Mesenteric fat pad (tissue), 1 donor: ENCODE measurements at regions not wholly inside any gene's neighbourhood (a gene's known extent, or its start where the extent isn't known, plus 50 kb on each side); places are given as distances from the start of the nearest gene placed in this dataset.
"Not testable (repeated sequence)": the region's sequence is repeated elsewhere in the genome, so short reads cannot be mapped to it uniquely, and the experiment has no call there.

Source experiments
- DNase-seq: peaks from one replicate; pipeline ENCODE4 v3.0.0-alpha.2; 2020; ENCODE audit warnings: low spot score
- donor health status: DM: yes; HTN: yes; CAD: no.

DNA sequence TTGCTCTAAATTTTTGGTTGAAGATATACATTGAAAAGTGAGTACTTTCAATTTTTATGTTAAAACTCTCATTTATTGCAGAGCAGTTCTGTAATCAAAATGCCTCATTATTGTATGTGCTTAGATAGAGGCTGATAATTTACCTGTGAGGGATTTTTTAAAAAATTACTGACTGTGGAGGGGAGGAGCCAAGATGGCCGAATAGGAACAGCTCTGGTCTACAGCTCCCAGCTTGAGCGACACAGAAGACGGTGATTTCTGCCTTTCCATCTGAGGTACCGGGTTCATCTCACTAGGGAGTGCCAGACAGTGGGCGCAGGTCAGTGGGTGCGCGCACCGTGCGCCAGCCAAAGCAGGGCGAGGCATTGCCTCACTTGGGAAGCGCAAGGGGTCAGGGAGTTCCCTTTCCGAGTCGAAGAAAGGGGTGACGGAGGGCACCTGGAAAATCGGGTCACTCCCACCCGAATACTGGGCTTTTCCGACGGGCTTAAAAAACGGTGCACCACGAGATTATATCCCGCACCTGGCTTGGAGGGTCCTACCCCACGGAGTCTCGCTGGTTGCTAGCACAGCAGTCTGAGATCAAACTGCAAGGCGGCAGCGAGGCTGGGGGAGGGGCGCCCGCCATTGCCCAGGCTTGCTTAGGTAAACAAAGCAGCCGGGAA lies 89.4 kb downstream of the DDX11 start:
- not testable (repeated sequence) for DNase-seq

DNA sequence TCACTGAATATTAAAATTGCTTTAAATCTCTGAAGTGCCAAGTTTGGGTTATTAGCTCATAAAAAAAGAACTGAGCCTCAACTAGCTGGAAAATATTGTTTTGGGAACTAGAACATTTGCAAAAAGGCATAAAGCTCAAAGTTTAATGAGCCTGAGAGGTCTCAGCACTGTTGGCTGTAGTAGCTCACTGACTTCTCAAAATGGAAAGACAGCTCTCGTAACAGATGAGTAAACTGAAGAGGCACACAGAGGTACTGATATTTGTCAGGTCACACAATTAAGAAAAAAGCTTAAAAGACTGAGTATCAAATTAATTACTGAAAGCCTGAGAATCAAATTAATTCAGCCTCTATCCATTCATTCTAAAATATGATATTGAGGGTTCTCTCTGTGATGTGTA lies 100.6 kb downstream of the DDX11 start:
- DNase-seq, result not testable (repeated sequence)

DNA sequence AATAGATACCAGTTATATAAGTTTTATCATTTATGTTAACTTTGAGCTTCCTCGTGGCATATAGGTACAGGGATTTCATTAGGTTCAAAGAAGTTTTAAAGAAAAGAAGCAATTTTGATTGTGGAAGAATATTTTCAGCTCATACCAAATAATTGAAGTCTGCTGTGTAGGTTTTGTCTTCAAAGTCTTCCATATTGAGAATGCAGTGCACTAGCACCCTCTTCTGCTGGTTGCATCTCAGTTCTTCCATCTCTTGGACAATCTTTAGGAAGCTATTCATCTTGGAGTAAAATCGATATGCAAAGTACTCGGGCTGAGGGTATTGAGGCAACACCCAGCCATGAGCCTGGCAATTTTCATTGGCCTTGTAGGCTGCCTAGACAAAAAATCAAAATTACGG lies 103.9 kb downstream of the DDX11 start:
- not testable (repeated sequence) for DNase-seq

DNA sequence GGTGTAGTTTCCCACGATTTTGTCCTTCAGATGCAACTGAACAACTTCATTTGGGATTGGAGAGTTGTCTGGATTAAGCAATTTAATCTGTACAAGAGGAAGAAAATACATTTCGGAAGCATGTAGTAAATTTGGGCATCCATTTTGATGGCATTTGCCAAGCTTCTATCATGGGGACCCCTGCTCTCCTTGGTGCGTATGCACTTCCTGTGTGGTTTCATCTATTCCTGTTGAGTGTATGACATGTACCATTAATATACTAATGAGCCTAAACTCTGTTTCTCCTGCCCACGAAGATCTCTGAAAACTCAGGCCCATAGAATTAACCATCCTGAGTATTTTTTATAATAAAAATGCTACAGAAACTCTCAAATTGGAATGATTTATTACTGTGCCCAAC lies 105.2 kb downstream of the DDX11 start:
- not testable (repeated sequence) for DNase-seq

DNA sequence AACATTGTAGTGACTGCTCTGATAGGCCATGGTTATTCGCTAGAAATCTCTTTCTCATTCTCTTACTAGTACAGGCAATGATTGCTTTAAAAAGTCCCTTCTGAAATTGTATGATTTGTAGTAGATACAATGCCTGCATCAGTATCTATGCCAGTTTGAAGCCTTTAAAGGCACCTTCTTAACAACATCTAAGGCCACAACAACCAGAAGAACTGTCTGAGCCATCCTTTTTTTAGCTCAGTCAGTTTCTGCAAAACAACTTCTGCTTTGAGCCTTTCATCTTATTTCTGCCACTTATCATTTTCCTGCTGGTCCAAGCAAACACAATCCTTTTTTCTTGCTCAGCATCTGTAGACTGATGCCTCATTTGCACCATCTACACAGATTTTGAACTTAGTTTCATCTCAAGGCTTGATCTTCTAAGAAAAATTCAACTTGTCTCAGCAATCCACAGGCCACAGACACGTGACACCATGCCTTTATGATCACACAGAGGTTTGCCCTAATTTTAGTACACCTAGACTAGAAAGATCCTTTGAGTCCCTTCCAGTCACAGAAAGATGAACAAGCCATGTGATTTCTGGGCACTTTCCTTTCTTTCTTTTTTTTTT lies 106.1 kb downstream of the DDX11 start:
- DNase-seq, result not testable (repeated sequence)

DNA sequence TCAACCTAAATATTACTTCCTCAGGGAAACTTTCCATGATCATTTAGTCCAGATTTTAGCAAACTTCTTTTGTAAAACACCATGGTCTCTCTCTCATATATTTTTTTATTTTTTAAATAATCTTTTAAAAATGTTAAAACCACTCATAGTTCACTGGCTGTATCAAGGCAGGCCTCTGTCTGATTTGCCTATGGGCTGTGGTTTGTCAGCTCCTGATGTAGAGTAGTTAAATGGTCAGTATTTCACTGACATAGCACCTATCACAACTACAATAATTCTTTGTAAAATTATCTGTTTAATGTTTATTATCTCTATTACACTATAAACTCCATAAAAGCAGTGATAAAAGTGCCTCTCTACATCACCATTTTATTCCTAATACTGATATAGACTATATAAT lies 108.9 kb downstream of the DDX11 start:
- not testable (repeated sequence) for DNase-seq

DNA sequence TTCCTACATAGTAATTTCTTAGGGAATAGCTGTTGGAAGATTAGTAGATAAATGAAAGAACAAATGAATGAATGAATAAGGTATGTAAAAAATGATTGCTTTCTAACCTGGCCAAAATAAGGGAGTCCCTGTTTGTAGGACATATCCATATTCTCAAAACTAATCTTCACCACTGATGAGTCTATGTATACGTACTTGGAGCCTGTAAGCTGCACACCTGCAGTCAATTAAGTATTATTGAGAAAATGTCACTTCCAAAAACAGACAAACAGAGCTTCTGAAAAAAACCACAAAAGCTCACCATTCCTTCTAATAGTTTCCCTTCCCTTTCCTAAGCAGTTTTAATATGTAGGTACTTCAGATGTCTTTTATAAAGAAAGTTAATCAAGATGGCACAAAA lies 109.4 kb downstream of the DDX11 start:
- not testable (repeated sequence) for DNase-seq

DNA sequence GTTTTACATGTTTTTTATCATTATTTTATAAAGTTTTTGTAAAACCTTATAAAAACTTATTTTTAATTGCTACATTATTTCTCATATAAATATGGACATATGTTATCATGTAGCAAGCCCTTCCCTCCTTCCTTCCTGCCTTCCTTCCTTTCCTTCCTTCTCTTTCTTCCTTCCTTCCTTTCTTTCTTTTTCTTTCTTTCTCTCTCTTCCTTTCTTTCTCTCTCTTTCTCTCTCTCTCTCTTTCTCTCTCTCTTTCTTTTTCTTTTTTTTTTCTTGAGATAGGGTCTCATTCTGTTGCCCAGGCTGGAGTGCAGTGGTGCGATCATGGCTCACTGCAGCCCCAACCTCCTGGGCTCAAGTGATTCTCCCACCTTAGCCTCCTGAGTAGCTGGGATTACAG lies 110.2 kb downstream of the DDX11 start:
- not testable (repeated sequence) for DNase-seq

DNA sequence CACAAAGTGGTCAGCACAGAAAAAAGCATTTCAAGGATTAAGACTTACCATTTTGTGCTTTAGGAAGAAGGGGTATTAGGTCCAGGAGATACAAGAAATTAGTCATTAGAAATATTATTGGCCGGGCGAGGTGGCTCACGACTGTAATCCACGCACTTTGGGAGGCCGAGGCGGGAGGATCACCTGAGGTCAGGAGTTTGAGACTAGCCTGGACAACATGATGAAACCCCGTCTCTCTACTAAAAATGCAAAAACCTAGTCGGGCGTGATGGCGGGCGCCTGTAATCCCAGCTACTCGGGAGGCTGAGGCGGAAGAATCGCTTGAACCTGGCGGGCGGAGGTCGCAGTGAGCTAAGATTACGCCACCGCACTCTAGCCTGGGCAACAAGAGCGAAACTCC lies 111.0 kb downstream of the DDX11 start:
- DNase-seq, result not testable (repeated sequence)

DNA sequence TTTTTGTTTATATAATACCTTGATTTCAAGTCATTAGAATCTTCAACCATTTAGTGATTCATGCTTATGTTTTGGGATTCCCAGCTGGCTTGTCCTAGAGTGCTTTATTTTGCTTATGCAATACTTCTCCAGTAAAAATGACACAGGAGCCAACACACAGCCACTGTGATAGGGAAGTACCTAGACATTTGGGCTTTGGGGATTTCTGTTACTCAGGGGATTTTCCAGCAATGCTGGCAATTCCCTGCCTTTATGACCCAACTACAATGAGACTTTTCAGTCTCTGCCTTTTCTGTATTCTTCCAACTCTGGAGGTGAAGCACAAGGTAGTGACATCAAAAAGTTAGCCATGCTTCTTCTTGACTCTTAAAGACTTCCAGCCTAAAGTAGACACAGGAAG lies 119.0 kb downstream of the DDX11 start:
- not testable (repeated sequence) for DNase-seq

DNA sequence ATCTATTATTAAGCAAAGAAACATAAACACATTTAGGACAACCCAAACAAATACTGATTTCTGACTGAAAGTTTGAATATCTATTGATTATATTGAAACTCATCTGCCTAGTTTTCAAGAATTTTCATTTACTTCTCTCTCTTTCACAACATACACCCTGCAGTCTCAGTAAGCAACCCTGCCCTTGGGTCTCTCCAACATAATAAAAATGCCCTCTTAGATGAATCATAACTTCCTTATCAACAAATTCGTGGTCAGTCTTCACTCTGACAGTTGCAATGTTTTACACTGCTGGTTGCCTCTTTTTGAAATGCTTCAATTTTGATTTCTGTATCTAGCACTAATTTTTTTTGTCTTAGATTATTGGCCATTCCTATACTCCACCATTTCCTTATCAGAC lies 122.0 kb downstream of the DDX11 start:
- not testable (repeated sequence) for DNase-seq

DNA sequence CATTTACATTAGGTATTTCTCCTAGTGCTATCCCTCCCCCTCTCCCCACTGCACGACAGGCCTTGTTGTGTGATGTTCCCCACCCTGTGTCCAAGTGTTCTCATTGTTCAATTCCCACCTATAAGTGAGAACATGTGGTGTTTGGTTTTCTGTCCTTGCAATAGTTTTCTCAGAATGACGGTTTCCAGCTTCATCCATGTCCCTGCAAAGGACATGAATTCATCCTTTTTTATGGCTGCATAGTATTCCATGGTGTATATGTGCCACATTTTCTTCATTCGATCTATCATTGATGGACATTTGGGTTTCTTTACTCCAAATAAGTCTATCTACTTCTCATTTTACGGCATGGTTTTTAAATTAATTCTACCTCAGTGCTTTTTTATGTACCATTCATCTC lies 125.8 kb downstream of the DDX11 start:
- DNase-seq, result not testable (repeated sequence)

DNA sequence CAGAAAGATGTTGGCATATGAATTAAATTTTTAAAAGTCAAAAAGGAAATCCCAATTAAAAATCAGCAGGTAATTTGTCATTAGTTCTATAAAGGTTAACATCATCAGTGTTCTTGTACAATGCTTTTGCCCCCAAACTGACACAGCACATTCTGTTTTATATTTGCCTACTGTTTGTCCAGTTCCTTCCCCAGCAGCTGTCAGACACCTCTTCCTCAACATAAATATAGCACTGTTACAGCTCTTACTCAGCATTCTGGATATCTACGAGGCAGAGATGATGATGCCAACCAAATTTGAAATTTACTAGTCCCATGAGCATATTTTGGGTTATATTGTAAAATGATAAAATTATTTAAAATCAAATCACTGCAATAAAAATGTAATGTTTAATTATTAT lies 124.6 kb downstream of the SINHCAF start:
- DNase-seq, result no peak

DNA sequence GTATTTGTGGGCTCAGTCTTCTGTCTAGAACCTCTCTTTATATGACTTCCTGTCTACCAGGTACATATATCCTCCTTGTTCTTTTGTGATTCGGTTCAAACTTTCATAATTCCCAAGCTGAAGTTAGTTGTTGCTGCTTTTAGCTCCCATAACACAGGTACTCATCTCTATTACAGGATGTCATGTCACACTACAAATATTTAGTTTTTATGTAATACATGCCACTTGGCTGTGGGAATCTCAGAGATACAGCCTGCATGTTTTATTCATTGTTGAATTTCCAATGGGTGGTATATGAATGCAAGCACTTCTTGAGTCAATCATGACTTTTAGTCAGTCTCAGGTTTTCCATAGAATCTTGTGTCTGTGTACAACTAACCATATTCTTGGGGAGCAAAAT lies 122.7 kb downstream of the SINHCAF start:
- DNase-seq, result no peak

DNA sequence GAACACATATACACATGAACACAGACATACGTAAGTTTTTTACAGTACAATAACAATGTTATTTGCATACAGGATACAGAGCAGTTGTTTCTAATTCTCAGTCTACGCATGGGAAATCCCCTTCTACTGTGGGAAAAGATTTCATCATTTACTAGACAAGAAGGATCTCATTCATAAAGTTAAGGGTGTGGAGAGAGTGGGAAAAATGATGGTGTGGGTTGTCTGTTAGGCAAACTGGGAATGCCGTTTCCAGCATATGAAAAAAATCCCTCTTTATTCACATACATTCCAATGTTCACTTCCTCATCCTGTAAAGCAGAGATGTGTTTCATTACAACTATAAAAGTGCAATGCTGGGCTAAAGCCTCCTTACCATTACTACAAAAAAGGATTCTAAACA lies 120.9 kb downstream of the SINHCAF start:
- no peak for DNase-seq

DNA sequence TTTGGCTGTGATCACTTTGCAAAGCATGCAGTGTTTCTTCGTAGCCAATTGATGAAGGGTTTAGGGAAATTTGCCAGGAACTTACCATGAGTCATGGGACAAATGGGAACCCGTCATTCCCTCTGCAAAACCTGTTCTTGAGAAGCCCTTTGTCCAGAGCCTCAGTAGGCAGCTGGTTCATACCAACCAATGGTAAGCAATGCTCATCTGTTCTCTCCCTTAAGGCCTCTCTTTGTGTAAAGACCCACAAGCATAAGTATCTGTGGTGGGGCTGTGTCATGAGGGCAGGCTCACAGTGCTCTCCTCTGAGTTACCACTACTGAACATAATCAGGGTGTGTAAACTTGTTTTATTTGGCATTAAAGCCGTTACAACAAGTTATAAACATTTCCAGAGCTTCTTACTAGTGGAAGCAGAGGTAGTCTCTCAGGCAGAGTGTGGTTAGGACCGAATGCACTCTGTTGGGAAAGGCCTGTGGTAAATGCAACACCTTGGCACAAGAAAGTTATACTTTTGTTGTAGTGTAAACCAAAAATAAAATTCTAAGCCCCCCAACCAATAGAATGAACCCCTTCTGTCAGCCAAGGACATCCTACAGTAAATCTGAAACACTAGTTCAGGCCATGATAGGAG lies 119.8 kb downstream of the SINHCAF start:
- no peak for DNase-seq

DNA sequence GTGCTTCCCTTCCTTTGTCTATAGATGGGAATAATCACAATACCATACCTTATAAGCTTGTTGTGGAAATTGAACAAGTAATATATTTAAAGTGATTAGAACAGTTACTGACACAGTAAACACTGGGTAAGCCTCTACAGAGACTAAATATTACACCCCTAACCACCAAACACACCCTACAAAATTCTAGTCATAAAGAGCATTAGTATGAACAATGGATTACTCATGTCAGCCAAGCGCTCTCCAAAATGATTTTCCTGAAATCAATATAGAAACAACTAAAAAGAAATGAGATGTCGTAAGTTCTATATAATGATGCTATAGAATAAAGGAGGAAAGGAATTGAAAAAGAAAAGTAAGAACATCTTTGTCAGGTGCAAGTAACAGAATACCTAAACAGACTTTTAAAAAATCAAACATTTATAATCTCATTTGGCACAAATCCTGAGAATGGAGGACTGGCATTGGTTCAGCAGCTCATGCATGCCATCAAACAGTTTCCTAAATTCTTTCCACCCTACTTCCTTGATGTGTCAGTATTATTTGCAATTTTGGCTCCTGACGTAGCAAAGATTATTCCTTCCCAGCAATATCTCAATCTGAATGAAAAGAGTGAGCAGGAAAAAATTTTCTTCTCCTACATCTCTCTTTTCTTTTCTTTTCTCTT lies 118.0 kb downstream of the SINHCAF start:
- DNase-seq, result no peak

DNA sequence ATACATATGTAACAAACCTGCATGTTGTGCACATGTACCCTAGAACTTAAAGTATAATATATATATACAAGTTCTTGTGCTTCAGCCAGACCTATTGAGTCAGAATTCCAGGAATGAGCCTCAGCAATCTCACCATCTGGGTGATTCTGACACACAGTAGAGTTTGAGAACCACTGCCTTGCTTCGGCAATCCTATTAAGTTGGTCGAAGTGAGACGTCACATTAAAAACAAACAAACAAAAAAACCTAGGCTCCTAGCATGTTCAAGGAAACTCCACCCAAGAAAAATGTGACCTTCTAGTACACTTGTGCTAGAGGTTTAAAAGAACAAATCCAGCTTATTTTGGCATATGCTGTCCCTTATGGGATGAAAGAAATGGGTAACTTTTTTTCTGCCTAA lies 115.8 kb downstream of the SINHCAF start:
- DNase-seq, result no peak

DNA sequence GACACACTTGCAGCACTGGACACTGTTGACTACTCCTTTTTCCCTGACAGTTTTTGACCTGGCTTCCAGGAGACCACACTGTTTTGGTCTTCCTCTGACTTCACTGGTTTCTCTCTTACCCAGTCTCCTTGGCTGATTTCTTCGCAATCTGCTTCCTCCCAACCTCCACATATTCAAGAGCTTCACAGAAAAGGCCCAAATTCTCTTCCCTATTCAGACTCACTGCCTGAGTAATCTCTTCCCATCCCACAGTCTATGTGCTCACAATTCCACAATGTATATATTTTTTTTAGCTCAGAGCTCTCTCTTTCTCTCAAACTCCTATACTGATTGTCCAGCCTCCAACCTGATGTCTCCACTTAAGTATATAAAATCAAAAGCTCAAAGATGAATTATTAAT lies 115.4 kb downstream of the SINHCAF start:
- no peak for DNase-seq

DNA sequence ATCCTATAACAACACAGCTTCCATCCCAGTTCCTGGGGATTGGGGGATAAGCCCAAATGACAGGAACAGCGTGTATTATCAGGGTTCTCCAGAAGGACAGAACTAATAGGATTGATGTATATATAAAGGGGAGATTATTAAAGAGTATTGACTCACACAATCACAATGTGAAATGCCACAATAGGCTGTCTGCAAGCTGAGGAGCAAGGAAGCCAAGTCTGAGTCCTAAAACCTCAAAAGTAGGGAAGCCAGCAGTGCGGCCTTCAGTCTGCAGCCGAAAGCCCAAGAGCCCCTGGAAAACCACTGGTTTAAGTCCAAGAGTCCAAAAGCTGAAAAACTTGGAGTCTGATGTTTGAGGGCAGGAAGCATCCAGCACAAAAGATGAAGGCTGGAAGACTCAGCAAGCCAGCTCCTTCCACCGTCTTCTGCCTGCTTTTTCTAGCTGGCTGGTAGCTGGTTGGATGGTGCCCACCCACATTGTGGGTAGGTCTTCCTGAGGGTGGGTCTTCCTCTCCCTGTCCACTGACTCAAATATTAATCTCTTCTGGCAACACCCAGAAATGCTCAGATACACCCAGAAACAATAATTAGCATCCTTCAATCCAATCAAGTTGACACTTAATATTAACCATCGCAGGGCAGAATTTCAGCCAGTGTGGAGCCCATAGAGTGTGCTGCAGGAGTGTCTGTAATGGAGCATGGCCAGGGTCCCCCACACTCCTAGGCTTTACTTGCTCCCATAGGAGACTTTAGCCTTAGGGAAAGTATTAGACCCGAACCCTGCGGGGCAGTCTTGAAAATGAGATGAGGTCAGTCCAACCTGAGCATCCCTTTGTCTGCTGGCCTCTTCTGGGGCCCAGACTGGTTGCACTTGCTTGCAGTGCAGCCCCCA lies 111.1 kb downstream of the SINHCAF start:
- DNase-seq, result no peak
